Spleen (tissue), 7 donors: ENCODE measurements at regions not wholly inside any gene's neighbourhood (a gene's known extent, or its start where the extent isn't known, plus 50 kb on each side); places are given as distances from the start of the nearest gene placed in this dataset.

Experiments
- POLR2A ChIP-seq, 3 donors: fragments of 450-650 bp; IDR thresholded peaks; one replicate each; pipeline ENCODE4 v1.5.1; 2017; ENCODE audit warnings: antibody characterized with exemption in 3 of 3, mild to moderate bottlenecking in 1 of 3
- POLR2AphosphoS5 ChIP-seq, 3 donors: sonication (generic); formaldehyde crosslinking; IDR thresholded peaks; one replicate each; pipeline ENCODE4 v1.5.1; 2017; ENCODE audit warnings: antibody characterized with exemption in 3 of 3
- TF ChIP-seq, protein P1 (sequence below), 11 experiments: fragments of 200-600 bp in 7 of 11; fragments of 450-650 bp in 4 of 11; sonication (generic) in 4 of 11; IDR thresholded peaks in 8 of 11; conservative IDR thresholded peaks in 3 of 11; 1 replicate in 7 of 11; 2 replicates in 4 of 11; pipeline versions ENCODE4 v1.4.0 to v1.8.0; 2016 to 2021; ENCODE audit warnings: antibody characterized with exemption in 11 of 11, inconsistent platforms in 4 of 11, mild to moderate bottlenecking in 1 of 11
- donor health status: DM: no; HTN: no; CAD: no; lungs with moderate emphysema.
- donor health status: DM: no; HTN: no; CAD: no.
- donor health status: DM: no; HTN: no; CAD: no.

- TF ChIP-seq POLR2A (IDR thresholded peaks at IDR 0.05) = no peak
- TF ChIP-seq, protein P1, sequence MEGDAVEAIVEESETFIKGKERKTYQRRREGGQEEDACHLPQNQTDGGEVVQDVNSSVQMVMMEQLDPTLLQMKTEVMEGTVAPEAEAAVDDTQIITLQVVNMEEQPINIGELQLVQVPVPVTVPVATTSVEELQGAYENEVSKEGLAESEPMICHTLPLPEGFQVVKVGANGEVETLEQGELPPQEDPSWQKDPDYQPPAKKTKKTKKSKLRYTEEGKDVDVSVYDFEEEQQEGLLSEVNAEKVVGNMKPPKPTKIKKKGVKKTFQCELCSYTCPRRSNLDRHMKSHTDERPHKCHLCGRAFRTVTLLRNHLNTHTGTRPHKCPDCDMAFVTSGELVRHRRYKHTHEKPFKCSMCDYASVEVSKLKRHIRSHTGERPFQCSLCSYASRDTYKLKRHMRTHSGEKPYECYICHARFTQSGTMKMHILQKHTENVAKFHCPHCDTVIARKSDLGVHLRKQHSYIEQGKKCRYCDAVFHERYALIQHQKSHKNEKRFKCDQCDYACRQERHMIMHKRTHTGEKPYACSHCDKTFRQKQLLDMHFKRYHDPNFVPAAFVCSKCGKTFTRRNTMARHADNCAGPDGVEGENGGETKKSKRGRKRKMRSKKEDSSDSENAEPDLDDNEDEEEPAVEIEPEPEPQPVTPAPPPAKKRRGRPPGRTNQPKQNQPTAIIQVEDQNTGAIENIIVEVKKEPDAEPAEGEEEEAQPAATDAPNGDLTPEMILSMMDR (IDR thresholded peaks at IDR 0.05 in 8 of 11, conservative IDR thresholded peaks at IDR 0.05 in 3 of 11) = no peak
- TF ChIP-seq POLR2AphosphoS5 (IDR thresholded peaks at IDR 0.05) = no peak
Observed at GRCh38 chr2:7239078-7239477, 321.9 kb downstream of the RNF144A start.
